ENCODE measurements at regions not wholly inside any gene's neighbourhood (a gene's known extent, or its start where the extent isn't known, plus 50 kb on each side); places are given as distances from the start of the nearest gene placed in this dataset.

- intact Hi-C loops (cut with micrococcal nuclease; ENCODE audit: unreplicated experiment), result no loop called here
- CTCF ChIA-PET, result no interaction called here
- TF ChIP-seq EZH2 (IDR thresholded peaks at IDR 0.05; ENCODE audit: borderline replicate concordance, low read depth, low read length, poor library complexity, severe bottlenecking) (no peak), CTCF (conservative IDR thresholded peaks at IDR 0.05; ENCODE audit: low read depth, low read length) (no peak)
- BruUV-seq (replicated peaks), result no TSS peak
- DNase-seq (ENCODE audit: low spot score), result no peak
- H3K4me3 ChIP-seq (ENCODE audit: low read depth, low read length, poor library complexity, severe bottlenecking), result no peak overlapping the region
- no peak overlapping the region for H3K27ac ChIP-seq (ENCODE audit: low read depth, low read length, poor library complexity, severe bottlenecking)
- H3K27me3 ChIP-seq (replicated peaks; ENCODE audit: insufficient read depth, low read depth, low read length, poor library complexity), result no peaks in the 10 kb centered on the region
- H3K36me3 ChIP-seq (ENCODE audit: insufficient read depth, low read length, poor library complexity, severe bottlenecking), result no peaks in the 10 kb centered on the region
- H3K4me1 ChIP-seq (ENCODE audit: insufficient read depth, low read length, poor library complexity, severe bottlenecking), result peaks cover 46% of the 10 kb centered on the region
- POLR2A ChIA-PET (ENCODE audit: low non-redundant PET), result no interaction called here
- no peaks in the 10 kb centered on the region for H3K9me3 ChIP-seq (ENCODE audit: low read depth, low read length, poor library complexity, severe bottlenecking)
These were observed 512.4 kb upstream of the ID2 start for GRCh38 chr2:8169443-8169842.

GRCh38 chr2:8170552-8171327, 511.1 kb upstream of the ID2 start:
- POLR2A ChIA-PET (ENCODE audit: low non-redundant PET), result no interaction called here
- Histone ChIP-seq H3K36me3 (ENCODE audit: insufficient read depth, low read length, poor library complexity, severe bottlenecking) (no peaks in the 10 kb centered on the region), H3K4me1 (ENCODE audit: insufficient read depth, low read length, poor library complexity, severe bottlenecking) (peaks cover 46% of the 10 kb centered on the region), H3K27ac (ENCODE audit: low read depth, low read length, poor library complexity, severe bottlenecking) (peak overlapping the region; percentile 73), H3K4me3 (ENCODE audit: low read depth, low read length, poor library complexity, severe bottlenecking) (no peak overlapping the region), H3K27me3 (replicated peaks; ENCODE audit: insufficient read depth, low read depth, low read length, poor library complexity) (no peaks in the 10 kb centered on the region), H3K9me3 (ENCODE audit: low read depth, low read length, poor library complexity, severe bottlenecking) (no peaks in the 10 kb centered on the region)
- TF ChIP-seq EZH2 (IDR thresholded peaks at IDR 0.05; ENCODE audit: borderline replicate concordance, low read depth, low read length, poor library complexity, severe bottlenecking) (no peak), CTCF (conservative IDR thresholded peaks at IDR 0.05; ENCODE audit: low read depth, low read length) (no peak)
- intact Hi-C loops (cut with micrococcal nuclease; ENCODE audit: unreplicated experiment), result loop anchor here (5.0 to 10.0 kb wide), 2 partner anchors 214 to 512 kb away; partner anchors contain the start of gene ID2
- CTCF ChIA-PET, result no interaction called here
- peak; percentile 90 for DNase-seq (ENCODE audit: low spot score)
- BruUV-seq (replicated peaks), result no TSS peak

GRCh38 chr2:8171608-8172007, 510.2 kb upstream of the ID2 start:
- TF ChIP-seq CTCF (conservative IDR thresholded peaks at IDR 0.05; ENCODE audit: low read depth, low read length) (no peak), EZH2 (IDR thresholded peaks at IDR 0.05; ENCODE audit: borderline replicate concordance, low read depth, low read length, poor library complexity, severe bottlenecking) (no peak)
- Histone ChIP-seq H3K9me3 (ENCODE audit: low read depth, low read length, poor library complexity, severe bottlenecking) (no peaks in the 10 kb centered on the region), H3K27me3 (replicated peaks; ENCODE audit: insufficient read depth, low read depth, low read length, poor library complexity) (no peaks in the 10 kb centered on the region), H3K27ac (ENCODE audit: low read depth, low read length, poor library complexity, severe bottlenecking) (peak overlapping the region; percentile 73), H3K4me1 (ENCODE audit: insufficient read depth, low read length, poor library complexity, severe bottlenecking) (peaks cover 46% of the 10 kb centered on the region), H3K36me3 (ENCODE audit: insufficient read depth, low read length, poor library complexity, severe bottlenecking) (no peaks in the 10 kb centered on the region), H3K4me3 (ENCODE audit: low read depth, low read length, poor library complexity, severe bottlenecking) (no peak overlapping the region)
- intact Hi-C loops (cut with micrococcal nuclease; ENCODE audit: unreplicated experiment), result loop anchor here (5.0 to 10.0 kb wide), 2 partner anchors 213 to 511 kb away; partner anchors contain the start of gene ID2
- DNase-seq (ENCODE audit: low spot score), result peak; percentile 22
- ChIA-PET POLR2A (ENCODE audit: low non-redundant PET) (no interaction called here), CTCF (no interaction called here)
- no TSS peak for BruUV-seq (replicated peaks)
